A673 (cell line): ENCODE measurements at regions not wholly inside any gene's neighbourhood (a gene's known extent, or its start where the extent isn't known, plus 50 kb on each side); places are given as distances from the start of the nearest gene placed in this dataset.

Source experiments
- BruUV-seq: library from RNA; stranded (reverse); fragments of 400-500 nt; replicated peaks from 2 replicates; lab custom pipeline; 2021; lab: Mats Ljungman, UMichigan
- CTCF ChIA-PET: fragments of 300-600 bp; sonication (Branson Sonifier 250); formaldehyde crosslinking; loops from one replicate; lab custom pipeline; 2022; ENCODE audit warnings: antibody characterized with exemption; lab: Charles Lee
- POLR2A ChIA-PET: fragments of 300-600 bp; sonication (Branson Sonifier 250); formaldehyde crosslinking; loops from one replicate; lab custom pipeline; 2022; ENCODE audit warnings: antibody characterized with exemption; ENCODE audit not compliant: low non-redundant PET; lab: Charles Lee
- DNase-seq: peaks from one replicate; pipeline ENCODE4 v3.0.0-alpha.2; 2015; ENCODE audit warnings: low spot score
- H3K27ac ChIP-seq: fragments of 200-600 bp; sonication (generic); 2 replicates; pipeline ENCODE4 v1.5.1; 2016; ENCODE audit warnings: mixed run types, low read depth, mild to moderate bottlenecking, mixed read lengths, antibody characterized with exemption, low read length; ENCODE audit not compliant: poor library complexity, severe bottlenecking
- H3K27me3 ChIP-seq: fragments of 200-600 bp; sonication (generic); replicated peaks from 2 replicates; pipeline ENCODE4 v1.6.1; 2017; ENCODE audit warnings: mixed run types, low read depth, mild to moderate bottlenecking, mixed read lengths, antibody characterized with exemption, low read length; ENCODE audit not compliant: insufficient read depth, poor library complexity
- H3K36me3 ChIP-seq: fragments of 200-600 bp; sonication (generic); 2 replicates; pipeline ENCODE4 v1.6.1; 2016; ENCODE audit warnings: mixed run types, mild to moderate bottlenecking, mixed read lengths, antibody characterized with exemption, low read length; ENCODE audit not compliant: insufficient read depth, poor library complexity, severe bottlenecking
- H3K4me1 ChIP-seq: fragments of 200-600 bp; sonication (generic); 2 replicates; pipeline ENCODE4 v1.6.1; 2017; ENCODE audit warnings: mixed run types, mild to moderate bottlenecking, mixed read lengths, antibody characterized with exemption, low read length; ENCODE audit not compliant: insufficient read depth, poor library complexity, severe bottlenecking
- H3K4me3 ChIP-seq: fragments of 200-600 bp; sonication (generic); 2 replicates; pipeline ENCODE4 v1.5.1; 2016; ENCODE audit warnings: low read depth, mixed run types, mild to moderate bottlenecking, mixed read lengths, low read length; ENCODE audit not compliant: poor library complexity, severe bottlenecking
- H3K9me3 ChIP-seq: fragments of 200-600 bp; sonication (generic); 2 replicates; pipeline ENCODE4 v1.6.1; 2016; ENCODE audit warnings: mixed run types, low read depth, mild to moderate bottlenecking, mixed read lengths, antibody characterized with exemption, low read length; ENCODE audit not compliant: poor library complexity, severe bottlenecking
- EZH2 ChIP-seq: fragments of 200-600 bp; sonication (generic); IDR thresholded peaks from 2 replicates; pipeline ENCODE4 v1.6.1; 2017; ENCODE audit warnings: borderline replicate concordance, low read depth, mild to moderate bottlenecking, mixed read lengths, antibody characterized with exemption, low read length; ENCODE audit not compliant: poor library complexity, severe bottlenecking
- intact Hi-C: fragments of 100-400 bp; cut with micrococcal nuclease; formaldehyde crosslinking; loops from one replicate; pipeline ENCODE4 v1.10.0; 2022; ENCODE audit not compliant: unreplicated experiment
- TF ChIP-seq, protein P1 (sequence below): fragments of 300-800, 200-600 bp; sonication (generic); conservative IDR thresholded peaks from 2 replicates; pipeline ENCODE4 v1.5.1; 2017; ENCODE audit warnings: low read depth, mild to moderate bottlenecking, antibody characterized with exemption, low read length, moderate library complexity, mixed read lengths

DNA sequence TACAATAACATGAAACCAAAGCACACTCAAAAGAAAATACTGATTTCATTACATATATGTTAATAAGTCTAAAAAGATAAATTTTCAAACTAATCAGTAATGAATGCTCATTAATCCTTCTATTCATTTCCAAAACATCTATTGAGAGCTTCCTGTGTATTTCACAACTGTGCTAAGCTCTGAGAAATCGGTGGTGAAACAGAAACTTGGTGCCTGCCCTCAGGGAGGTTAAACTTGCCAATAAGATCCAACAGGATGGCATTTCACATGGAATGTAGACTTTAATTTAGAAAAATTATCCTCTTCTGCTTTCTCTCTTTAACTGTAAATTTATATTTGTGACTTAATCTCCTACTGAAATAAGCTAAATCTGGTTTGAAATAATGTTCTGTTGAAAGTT is 70.9 kb upstream of the SLC38A4 start:
- POLR2A ChIA-PET: interaction anchor here (0.6 kb wide), 1 partner anchor 86 kb away, joined by 3 read pairs; no protein-coding TSS in a partner anchor
- H3K4me1 ChIP-seq: no peaks in the 10 kb centered on the region
- H3K27ac ChIP-seq: no peak overlapping the region
- CTCF ChIA-PET: no interaction called here
- intact Hi-C loops: no loop called here
- no peaks in the 10 kb centered on the region for H3K9me3 ChIP-seq
- TF ChIP-seq, protein P1, sequence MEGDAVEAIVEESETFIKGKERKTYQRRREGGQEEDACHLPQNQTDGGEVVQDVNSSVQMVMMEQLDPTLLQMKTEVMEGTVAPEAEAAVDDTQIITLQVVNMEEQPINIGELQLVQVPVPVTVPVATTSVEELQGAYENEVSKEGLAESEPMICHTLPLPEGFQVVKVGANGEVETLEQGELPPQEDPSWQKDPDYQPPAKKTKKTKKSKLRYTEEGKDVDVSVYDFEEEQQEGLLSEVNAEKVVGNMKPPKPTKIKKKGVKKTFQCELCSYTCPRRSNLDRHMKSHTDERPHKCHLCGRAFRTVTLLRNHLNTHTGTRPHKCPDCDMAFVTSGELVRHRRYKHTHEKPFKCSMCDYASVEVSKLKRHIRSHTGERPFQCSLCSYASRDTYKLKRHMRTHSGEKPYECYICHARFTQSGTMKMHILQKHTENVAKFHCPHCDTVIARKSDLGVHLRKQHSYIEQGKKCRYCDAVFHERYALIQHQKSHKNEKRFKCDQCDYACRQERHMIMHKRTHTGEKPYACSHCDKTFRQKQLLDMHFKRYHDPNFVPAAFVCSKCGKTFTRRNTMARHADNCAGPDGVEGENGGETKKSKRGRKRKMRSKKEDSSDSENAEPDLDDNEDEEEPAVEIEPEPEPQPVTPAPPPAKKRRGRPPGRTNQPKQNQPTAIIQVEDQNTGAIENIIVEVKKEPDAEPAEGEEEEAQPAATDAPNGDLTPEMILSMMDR: no peak
- no peak for TF ChIP-seq EZH2
- no peak overlapping the region for H3K4me3 ChIP-seq
- H3K27me3 ChIP-seq: no peaks in the 10 kb centered on the region
- H3K36me3 ChIP-seq: no peaks in the 10 kb centered on the region
- no TSS peak for BruUV-seq
- DNase-seq: no peak

GRCh38 chr12:46898152-46898931 is 72.5 kb upstream of the SLC38A4 start:
- H3K4me3 ChIP-seq: no peak overlapping the region
- no peaks in the 10 kb centered on the region for H3K36me3 ChIP-seq
- no peaks in the 10 kb centered on the region for H3K9me3 ChIP-seq
- ChIA-PET POLR2A (no interaction called here), CTCF (no interaction called here)
- intact Hi-C loops: no loop called here
- no peaks in the 10 kb centered on the region for H3K27me3 ChIP-seq
- DNase-seq: no peak
- no peak overlapping the region for H3K27ac ChIP-seq
- no peaks in the 10 kb centered on the region for H3K4me1 ChIP-seq
- BruUV-seq: no TSS peak
- TF ChIP-seq, protein P1: no peak
- TF ChIP-seq EZH2: no peak

DNA sequence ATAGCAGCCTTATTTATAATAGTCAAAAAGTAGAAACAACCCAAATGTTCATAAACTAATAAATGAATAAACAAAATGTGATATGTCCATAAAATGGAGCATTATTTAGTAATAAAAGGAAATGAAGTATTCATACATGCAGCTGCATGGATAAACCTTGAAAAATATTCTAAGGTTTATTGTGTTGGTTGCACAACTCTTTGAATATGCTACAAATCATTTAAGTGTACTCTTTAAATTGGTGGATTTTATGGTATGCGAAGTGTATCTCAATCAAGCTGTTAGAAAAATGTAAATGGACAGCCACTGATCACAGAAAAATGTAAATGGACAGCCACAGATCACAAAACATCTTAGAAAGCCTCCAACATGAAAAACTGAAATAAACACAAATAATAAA is 73.2 kb upstream of the SLC38A4 start:
- intact Hi-C loops: no loop called here
- Histone ChIP-seq H3K4me3 (no peak overlapping the region), H3K36me3 (no peaks in the 10 kb centered on the region), H3K27me3 (no peaks in the 10 kb centered on the region), H3K4me1 (no peaks in the 10 kb centered on the region), H3K9me3 (no peaks in the 10 kb centered on the region), H3K27ac (no peak overlapping the region)
- TF ChIP-seq, protein P1: no peak
- ChIA-PET POLR2A (no interaction called here), CTCF (no interaction called here)
- DNase-seq: no peak
- no TSS peak for BruUV-seq
